ENCODE measurements at regions not wholly inside any gene's neighbourhood (a gene's known extent, or its start where the extent isn't known, plus 50 kb on each side); places are given as distances from the start of the nearest gene placed in this dataset.

DNA sequence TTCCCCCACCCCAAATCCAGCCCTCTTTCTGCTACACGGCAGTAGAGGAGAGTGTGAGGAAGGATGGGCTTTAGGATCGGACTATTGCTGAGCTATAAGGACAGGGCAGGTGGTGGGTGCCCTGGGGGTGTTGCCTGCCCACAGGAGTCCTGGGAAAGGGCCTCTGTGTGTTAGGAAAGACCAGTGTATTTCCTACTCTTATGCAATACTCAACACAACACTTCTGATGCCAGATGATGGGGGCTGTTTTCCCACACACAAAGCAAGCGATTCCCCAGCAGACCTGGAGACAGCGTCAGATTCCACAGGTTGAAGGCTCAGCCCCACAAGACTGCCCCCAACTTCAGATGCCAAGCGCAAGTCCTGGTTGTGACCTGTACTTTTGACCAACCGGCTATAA is 91.0 kb upstream of the LCLAT1 start:
- TF ChIP-seq, protein P1, sequence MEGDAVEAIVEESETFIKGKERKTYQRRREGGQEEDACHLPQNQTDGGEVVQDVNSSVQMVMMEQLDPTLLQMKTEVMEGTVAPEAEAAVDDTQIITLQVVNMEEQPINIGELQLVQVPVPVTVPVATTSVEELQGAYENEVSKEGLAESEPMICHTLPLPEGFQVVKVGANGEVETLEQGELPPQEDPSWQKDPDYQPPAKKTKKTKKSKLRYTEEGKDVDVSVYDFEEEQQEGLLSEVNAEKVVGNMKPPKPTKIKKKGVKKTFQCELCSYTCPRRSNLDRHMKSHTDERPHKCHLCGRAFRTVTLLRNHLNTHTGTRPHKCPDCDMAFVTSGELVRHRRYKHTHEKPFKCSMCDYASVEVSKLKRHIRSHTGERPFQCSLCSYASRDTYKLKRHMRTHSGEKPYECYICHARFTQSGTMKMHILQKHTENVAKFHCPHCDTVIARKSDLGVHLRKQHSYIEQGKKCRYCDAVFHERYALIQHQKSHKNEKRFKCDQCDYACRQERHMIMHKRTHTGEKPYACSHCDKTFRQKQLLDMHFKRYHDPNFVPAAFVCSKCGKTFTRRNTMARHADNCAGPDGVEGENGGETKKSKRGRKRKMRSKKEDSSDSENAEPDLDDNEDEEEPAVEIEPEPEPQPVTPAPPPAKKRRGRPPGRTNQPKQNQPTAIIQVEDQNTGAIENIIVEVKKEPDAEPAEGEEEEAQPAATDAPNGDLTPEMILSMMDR (optimal IDR thresholded peaks at IDR 0.05 in 1 of 3, IDR thresholded peaks at IDR 0.05 in 1 of 3, conservative IDR thresholded peaks at IDR 0.05 in 1 of 3; ENCODE audit: extremely low read depth in 1 of 3, insufficient read depth in 2 of 3, low read length in 3 of 3) = no peak
- no peak for TF ChIP-seq EZH2 (IDR thresholded peaks at IDR 0.05; ENCODE audit: low read length)

All from keratinocyte (primary cell).